GM11168 (cell line): ENCODE measurements at regions not wholly inside any gene's neighbourhood (a gene's known extent, or its start where the extent isn't known, plus 50 kb on each side); places are given as distances from the start of the nearest gene placed in this dataset.

Source experiments
- in situ Hi-C: fragments of 300-500 bp; cut with MboI; formaldehyde crosslinking; loops from one replicate; pipeline ENCODE4 v1.12.0; 2022; ENCODE audit warnings: low sequenced_read_pairs; ENCODE audit not compliant: unreplicated experiment

- in situ Hi-C loops, result no loop called here
Observed at GRCh38 chr13:56198350-56198749, 942.4 kb upstream of the PRR20A start.

DNA sequence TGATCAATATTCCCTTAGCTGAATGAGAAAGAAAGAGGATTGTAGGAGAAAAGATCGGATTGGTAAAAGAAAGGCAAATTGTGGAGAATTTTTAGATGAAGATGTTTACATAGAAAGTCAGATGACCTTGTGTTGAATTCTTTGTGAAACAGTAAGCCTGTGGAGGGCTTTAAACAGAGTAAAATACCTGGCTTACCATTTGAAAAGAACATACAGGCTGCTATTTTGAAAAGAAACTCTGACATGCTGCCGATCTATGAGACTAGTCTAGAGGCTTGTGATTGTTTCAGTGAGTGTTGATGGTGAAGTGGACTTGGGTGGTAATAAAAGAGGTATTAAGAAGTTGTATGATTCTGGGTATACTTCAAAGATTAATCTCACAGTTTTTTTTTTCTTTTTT lies 938.9 kb upstream of the PRR20A start:
- in situ Hi-C loops, result no loop called here

- in situ Hi-C loops, result no loop called here
Observed at GRCh38 chr13:56216221-56216620, 924.5 kb upstream of the PRR20A start.

DNA sequence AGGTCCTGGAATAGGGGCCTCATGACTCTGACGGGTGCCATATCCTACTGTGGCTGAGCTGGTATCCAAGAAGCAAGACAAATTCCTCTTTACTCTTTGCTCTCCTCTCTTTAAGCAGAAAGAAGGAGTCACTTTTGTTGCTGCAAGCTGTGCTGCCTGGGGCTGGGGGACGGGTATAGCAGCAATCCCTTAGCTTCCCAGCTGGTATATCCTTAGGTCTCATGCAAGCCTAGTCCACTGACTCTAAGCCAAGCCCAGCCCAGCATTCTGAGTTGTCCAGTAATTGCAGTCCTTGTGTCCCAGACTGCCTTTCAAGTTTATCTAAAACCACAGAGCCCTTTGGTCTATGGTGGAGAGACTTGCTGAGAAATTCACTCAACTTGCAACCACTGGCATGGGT lies 893.0 kb upstream of the PRR20A start:
- in situ Hi-C loops, result no loop called here

GRCh38 chr13:56271686-56272085 lies 869.0 kb upstream of the PRR20A start:
- in situ Hi-C loops, result no loop called here

DNA sequence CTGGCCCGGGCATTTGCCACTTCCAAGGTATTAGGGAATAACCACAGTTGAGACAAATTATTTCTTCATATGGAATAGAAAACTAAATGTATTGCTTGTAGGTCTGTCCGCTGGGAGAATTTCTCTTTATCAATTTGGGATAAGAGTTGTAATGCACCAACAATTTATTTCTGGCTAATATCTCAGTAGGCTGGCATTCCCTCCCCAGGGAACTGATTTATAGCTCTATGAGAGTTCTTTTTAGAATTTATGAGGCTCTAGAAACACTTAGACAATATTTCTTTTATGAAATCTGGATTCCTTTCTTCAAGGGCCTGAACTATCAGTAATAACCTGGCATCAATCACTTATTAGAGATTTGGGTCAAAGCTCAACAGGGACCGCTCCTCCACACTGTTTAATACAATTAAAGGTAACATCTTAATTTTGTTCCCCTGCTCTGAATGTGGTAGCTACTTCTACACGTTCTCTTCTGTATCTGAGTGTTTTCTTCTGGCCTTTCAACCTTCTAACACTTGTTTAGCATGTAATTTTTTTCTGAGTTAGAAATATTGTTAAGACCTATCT lies 857.4 kb upstream of the PRR20A start:
- in situ Hi-C loops, result no loop called here

DNA sequence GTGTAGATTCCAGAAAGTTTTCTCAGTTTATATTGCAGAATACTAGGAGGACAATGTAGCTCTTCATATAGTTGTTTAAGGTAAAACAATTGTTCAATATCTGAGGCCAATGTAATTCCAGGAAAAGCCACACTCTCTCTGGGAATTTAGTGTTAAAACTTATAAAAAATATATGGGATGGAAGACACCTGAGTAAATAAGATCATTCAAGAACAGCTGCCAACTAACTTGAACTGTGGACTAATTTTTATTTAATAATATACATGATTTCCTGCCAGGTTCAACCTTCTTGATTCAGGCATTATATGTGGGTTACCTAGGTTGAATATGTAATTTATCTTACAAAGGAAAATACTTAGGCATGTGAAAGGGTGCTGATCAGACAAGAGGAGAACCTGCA lies 841.1 kb upstream of the PRR20A start:
- in situ Hi-C loops, result no loop called here

DNA sequence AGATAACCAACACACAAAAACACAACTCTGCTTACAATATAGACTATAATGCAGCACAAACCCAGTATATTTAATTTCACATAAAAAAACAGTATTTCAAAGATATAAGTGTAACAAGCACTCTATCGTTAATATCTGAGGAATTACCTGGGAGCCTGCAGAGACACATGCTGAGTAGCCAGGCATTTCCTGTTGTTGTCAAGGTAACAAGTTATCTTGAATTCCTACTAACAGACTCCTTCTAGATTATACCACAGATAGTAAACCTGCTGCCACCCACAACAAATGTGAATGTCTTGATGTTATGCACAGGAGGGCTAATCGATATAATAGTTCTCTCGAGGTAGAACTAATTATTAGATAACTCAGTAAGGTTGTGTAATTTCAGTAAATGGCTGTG lies 826.0 kb upstream of the PRR20A start:
- in situ Hi-C loops, result no loop called here

- in situ Hi-C loops, result no loop called here
Observed at GRCh38 chr13:56317841-56318240, 822.9 kb upstream of the PRR20A start.

GRCh38 chr13:56332671-56333070 lies 808.0 kb upstream of the PRR20A start:
- in situ Hi-C loops, result no loop called here

DNA sequence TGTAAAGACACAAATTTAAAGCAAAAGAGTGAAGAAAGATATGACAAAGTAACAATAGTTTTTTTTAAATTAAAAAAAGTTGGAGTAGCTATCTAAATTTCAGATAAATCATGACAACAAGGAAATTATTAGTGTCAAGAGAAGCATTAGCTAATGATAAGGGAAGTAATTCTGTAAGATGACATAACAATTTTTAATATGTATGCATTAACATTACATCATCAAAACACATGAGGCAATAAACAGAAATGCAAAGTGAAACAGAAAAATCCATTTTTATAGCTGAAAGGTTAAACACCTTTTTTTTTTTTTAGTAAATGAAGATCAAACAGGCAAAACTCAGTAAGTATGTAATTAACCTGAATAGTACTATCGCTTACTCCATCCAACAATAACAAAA lies 804.9 kb upstream of the PRR20A start:
- in situ Hi-C loops, result no loop called here

- in situ Hi-C loops, result no loop called here
Observed at GRCh38 chr13:56338421-56338820, 802.3 kb upstream of the PRR20A start.

GRCh38 chr13:56347014-56347413 lies 793.7 kb upstream of the PRR20A start:
- in situ Hi-C loops, result no loop called here

GRCh38 chr13:56349866-56350265 lies 790.9 kb upstream of the PRR20A start:
- in situ Hi-C loops, result no loop called here

- in situ Hi-C loops, result no loop called here
Observed at GRCh38 chr13:56351041-56351440, 789.7 kb upstream of the PRR20A start.

- in situ Hi-C loops, result no loop called here
Observed at GRCh38 chr13:56352361-56352760, 788.4 kb upstream of the PRR20A start.

DNA sequence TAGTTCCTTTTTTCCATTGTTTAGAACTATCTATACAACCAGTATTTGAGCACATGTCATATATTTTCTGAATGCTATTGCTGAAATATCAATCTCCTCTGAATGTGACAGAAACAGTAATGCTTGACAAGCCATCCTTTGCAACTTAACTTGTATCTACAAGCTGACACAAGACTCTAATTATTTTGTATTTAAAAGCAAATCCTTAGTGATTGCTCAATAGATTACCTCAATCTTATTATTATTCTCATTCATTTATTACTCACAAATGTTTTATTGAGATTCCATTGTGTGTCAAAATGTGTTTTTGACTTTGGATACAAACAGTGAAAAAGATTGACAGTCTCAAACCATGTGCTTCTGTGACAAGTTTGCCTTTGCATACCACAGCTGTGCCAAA lies 787.8 kb upstream of the PRR20A start:
- in situ Hi-C loops, result no loop called here

DNA sequence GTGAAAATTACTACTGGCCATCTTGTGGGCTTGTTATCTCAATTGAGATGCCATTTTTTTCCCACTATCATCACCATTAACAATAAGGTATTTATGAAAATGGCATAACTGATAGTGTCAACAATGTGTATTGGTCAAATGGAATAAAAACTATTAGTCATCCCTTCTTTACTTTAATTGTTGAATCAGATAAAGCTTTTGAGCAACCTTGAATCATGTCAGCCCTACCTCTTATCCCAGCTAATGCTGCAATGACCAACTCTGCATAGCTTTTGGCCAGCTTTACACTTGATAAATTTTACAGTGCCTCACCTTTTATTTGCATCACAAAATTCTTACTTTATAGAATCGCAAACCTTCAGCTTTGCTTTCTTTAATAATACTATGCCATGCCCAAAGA lies 784.0 kb upstream of the PRR20A start:
- in situ Hi-C loops, result no loop called here

DNA sequence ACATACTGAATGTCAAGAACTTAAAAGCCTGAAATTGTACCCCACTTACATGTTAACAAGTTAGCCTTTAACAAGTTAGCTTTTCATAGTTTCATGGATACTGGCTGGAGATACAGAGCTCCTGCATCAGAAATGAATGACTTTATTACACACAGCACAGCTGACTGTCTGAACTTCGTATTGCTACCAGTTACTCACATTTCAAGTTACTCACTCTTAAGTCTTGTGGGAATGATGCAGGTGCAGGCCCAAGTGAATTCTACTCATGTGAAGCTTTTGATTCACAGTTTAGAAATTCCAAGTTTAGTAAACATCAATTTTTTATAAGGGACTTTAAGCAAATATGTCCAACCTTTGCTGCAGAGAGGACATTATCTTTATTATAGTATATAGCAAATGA lies 762.2 kb upstream of the PRR20A start:
- in situ Hi-C loops, result no loop called here

GRCh38 chr13:56393549-56393948 lies 747.2 kb upstream of the PRR20A start:
- in situ Hi-C loops, result no loop called here

GRCh38 chr13:56396318-56396717 lies 744.4 kb upstream of the PRR20A start:
- in situ Hi-C loops, result no loop called here

DNA sequence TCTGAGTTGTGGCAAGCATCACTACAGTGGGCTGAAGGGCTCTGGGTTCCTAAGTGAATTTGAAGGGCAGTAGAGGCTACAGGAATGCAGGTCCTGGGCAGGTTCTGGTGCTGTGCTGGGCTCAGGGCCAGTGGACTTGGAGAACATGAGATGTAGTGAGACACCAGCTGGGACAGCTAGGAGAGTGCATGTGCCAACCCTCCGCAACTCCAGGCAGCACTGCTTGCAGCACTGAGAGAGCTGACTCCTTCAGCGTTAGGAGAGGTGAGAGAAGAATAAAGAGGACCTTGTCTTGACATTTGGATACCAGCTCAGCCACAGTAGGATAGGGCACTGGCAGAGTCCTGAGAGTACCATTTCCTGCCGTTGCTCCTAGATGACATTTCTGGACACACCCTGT lies 739.9 kb upstream of the PRR20A start:
- in situ Hi-C loops, result no loop called here

DNA sequence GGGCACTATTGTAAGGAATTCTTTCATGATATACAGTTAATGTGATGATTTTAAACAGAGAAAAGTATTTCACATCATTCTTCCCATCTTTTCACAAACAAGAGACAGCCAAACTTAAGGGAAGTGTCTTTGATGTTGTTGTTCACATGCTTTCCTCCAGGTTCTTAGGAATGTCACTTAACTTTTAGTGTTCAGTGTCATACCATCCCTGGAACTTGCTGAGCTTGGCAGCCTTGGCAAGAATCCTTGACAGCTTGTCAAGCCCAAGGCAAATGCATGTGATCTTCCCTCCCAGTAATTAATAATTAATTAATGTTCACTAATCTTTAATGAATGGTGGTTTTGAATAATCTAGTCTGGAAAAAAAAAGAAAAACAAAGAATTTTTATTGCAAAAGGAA lies 727.9 kb upstream of the PRR20A start:
- in situ Hi-C loops, result no loop called here
